Spleen (tissue), 7 donors: ENCODE measurements at regions not wholly inside any gene's neighbourhood (a gene's known extent, or its start where the extent isn't known, plus 50 kb on each side); places are given as distances from the start of the nearest gene placed in this dataset.

ENCODE experiments used
- CTCF ChIP-seq, 11 experiments: fragments of 200-600 bp in 7 of 11; fragments of 450-650 bp in 4 of 11; sonication (generic) in 4 of 11; IDR thresholded peaks in 8 of 11; conservative IDR thresholded peaks in 3 of 11; 1 replicate in 7 of 11; 2 replicates in 4 of 11; pipeline versions ENCODE4 v1.4.0 to v1.8.0; 2016 to 2021; ENCODE audit warnings: antibody characterized with exemption in 11 of 11, inconsistent platforms in 4 of 11, mild to moderate bottlenecking in 1 of 11
- POLR2A ChIP-seq, 3 donors: fragments of 450-650 bp; IDR thresholded peaks; one replicate each; pipeline ENCODE4 v1.5.1; 2017; ENCODE audit warnings: antibody characterized with exemption in 3 of 3, mild to moderate bottlenecking in 1 of 3
- donor health status: DM: no; HTN: no; CAD: no; lungs with moderate emphysema.
- donor health status: DM: no; HTN: no; CAD: no.
- donor health status: DM: no; HTN: no; CAD: no.

- no peak for TF ChIP-seq CTCF (IDR thresholded peaks at IDR 0.05 in 8 of 11, conservative IDR thresholded peaks at IDR 0.05 in 3 of 11)
- TF ChIP-seq POLR2A (IDR thresholded peaks at IDR 0.05): no peak
These were observed 74.1 kb upstream of the TMEM164 start for GRCh38 chrX:109928596-109929335.
